K562 (cell line): ENCODE measurements at regions not wholly inside any gene's neighbourhood (a gene's known extent, or its start where the extent isn't known, plus 50 kb on each side); places are given as distances from the start of the nearest gene placed in this dataset.

ENCODE experiments used
- ATAC-seq: fragments of 200-7000 bp; cut with Tn5 transposase; 3 replicates; pipeline ENCODE4 v1.9.1; 2020; ENCODE audit warnings: moderate library complexity
- BruUV-seq: library from RNA; stranded (reverse); fragments of 400-500 nt; replicated peaks from 2 replicates; lab custom pipeline; 2021; lab: Mats Ljungman, UMichigan
- CTCF ChIA-PET: fragments of 300-600 bp; formaldehyde crosslinking; extraction: SDS; loops from one replicate; lab custom pipeline; 2021; ENCODE audit warnings: low intra/inter-chr PET ratio; lab: Yijun Ruan, JAX
- POLR2A ChIA-PET: fragments of 300-600, 350-650 bp; sonication (Branson Sonifier 250); formaldehyde crosslinking; extraction: SDS; loops from one replicate; lab custom pipeline; 2021; ENCODE audit warnings: antibody characterized with exemption, inconsistent platforms; lab: Yijun Ruan, JAX
- DNase-seq, 4 experiments: peaks; one replicate each; pipeline versions ENCODE4 v3.0.0 to v3.0.0-alpha.2; 2011 to 2018; ENCODE audit warnings: low spot score in 3 of 4, mixed read lengths in 3 of 4; ENCODE audit errors: extremely low read depth in 1 of 4
- FAIRE-seq: peaks from 2 replicates; lab custom pipeline; 2011; peaks lifted over from hg19 to GRCh38; lab: Jason Lieb, UNC
- H2AFZ ChIP-seq: 2 replicates; pipeline ENCODE4 v1.6.0; 2011; ENCODE audit warnings: low read depth, low read length, control low read depth, inconsistent platforms
- H3K27ac ChIP-seq: fragments of 200-600 bp; 3 replicates; pipeline ENCODE4 v1.8.0; 2011; ENCODE audit warnings: low read depth, mild to moderate bottlenecking, control low read depth, inconsistent platforms, low read length, moderate library complexity, mixed read lengths; ENCODE audit errors: extremely low read depth
- H3K27me3 ChIP-seq, 2 experiments: fragments of 300-600 bp in 1 of 2; 2 replicates in 1 of 2; 3 replicates in 1 of 2; pipeline versions ENCODE4 v1.6.0 to v1.8.0; 2011; ENCODE audit warnings: inconsistent platforms in 2 of 2, low read length in 2 of 2, mild to moderate bottlenecking in 1 of 2, mixed read lengths in 1 of 2, moderate library complexity in 1 of 2; ENCODE audit not compliant: control insufficient read depth in 2 of 2, insufficient read depth in 2 of 2
- H3K36me3 ChIP-seq: fragments of 300-600 bp; 3 replicates; pipeline ENCODE4 v1.8.0; 2011; ENCODE audit warnings: mild to moderate bottlenecking, low read length, inconsistent platforms; ENCODE audit not compliant: control insufficient read depth, insufficient read depth
- H3K4me1 ChIP-seq, 2 experiments: fragments of 200-600 bp in 1 of 2; replicated peaks in 1 of 2; 2 replicates in 1 of 2; 3 replicates in 1 of 2; pipeline versions ENCODE4 v1.5.1 to v1.8.0; 2011; ENCODE audit warnings: inconsistent platforms in 2 of 2, low read length in 2 of 2, mild to moderate bottlenecking in 1 of 2, mixed read lengths in 1 of 2, moderate library complexity in 1 of 2; ENCODE audit not compliant: control insufficient read depth in 2 of 2, insufficient read depth in 2 of 2
- H3K4me2 ChIP-seq: 2 replicates; pipeline ENCODE4 v1.6.1; 2011; ENCODE audit warnings: low read length, control low read depth, inconsistent platforms, mixed read lengths; ENCODE audit not compliant: insufficient read depth
- H3K4me3 ChIP-seq: fragments of 200-600 bp; sonication (generic), shearing (Covaris generic); 2 replicates; pipeline ENCODE4 v1.5.1; 2016; ENCODE audit warnings: control low read depth, inconsistent platforms
- H3K79me2 ChIP-seq: fragments of 200-600 bp; 3 replicates; pipeline ENCODE4 v1.8.0; 2011; ENCODE audit warnings: low read length, inconsistent platforms; ENCODE audit not compliant: control insufficient read depth, insufficient read depth
- H3K9ac ChIP-seq, 2 experiments: 2 replicates each; pipeline versions ENCODE4 v1.6.0 to v1.6.1; 2011; ENCODE audit warnings: low read depth in 2 of 2, low read length in 2 of 2, control low read depth in 1 of 2, inconsistent platforms in 1 of 2, mild to moderate bottlenecking in 1 of 2, mixed read lengths in 1 of 2; ENCODE audit not compliant: insufficient read depth in 1 of 2
- H3K9me1 ChIP-seq: one replicate; pipeline ENCODE4 v1.6.0; 2011; ENCODE audit warnings: inconsistent platforms, mild to moderate bottlenecking, low read length, moderate library complexity; ENCODE audit not compliant: control insufficient read depth, insufficient read depth
- H3K9me3 ChIP-seq: replicated peaks from 2 replicates; pipeline ENCODE4 v1.5.1; 2011; ENCODE audit warnings: low read depth, low read length, inconsistent platforms; ENCODE audit not compliant: control insufficient read depth, insufficient read depth
- H4K20me1 ChIP-seq: replicated peaks from 2 replicates; pipeline ENCODE4 v1.6.1; 2011; ENCODE audit warnings: low read length, inconsistent platforms, mixed read lengths; ENCODE audit not compliant: control insufficient read depth, insufficient read depth
- CTBP1 ChIP-seq: fragments of 450-650 bp; IDR thresholded peaks from 2 replicates; pipeline ENCODE4 v1.6.1; 2016; ENCODE audit warnings: borderline replicate concordance
- ESRRB ChIP-seq: fragments of 250-450 bp; sonication (Bioruptor Pico); IDR thresholded peaks from 2 replicates; pipeline ENCODE4 v1.5.0; 2020; ENCODE audit warnings: mild to moderate bottlenecking, moderate library complexity, borderline replicate concordance
- FUS ChIP-seq: fragments of 200-400 bp; formaldehyde crosslinking; optimal IDR thresholded peaks from 2 replicates; pipeline ENCODE3; 2017; ENCODE audit warnings: low read depth, low read length
- HIVEP1 ChIP-seq: fragments of 250-450 bp; sonication (Bioruptor Pico); IDR thresholded peaks from 2 replicates; pipeline ENCODE4 v1.4.0; 2020; ENCODE audit warnings: mild to moderate bottlenecking
- MBD1 ChIP-seq: fragments of 250-450 bp; sonication (Bioruptor Pico); IDR thresholded peaks from 2 replicates; pipeline ENCODE4 v1.8.0; 2022; ENCODE audit warnings: inconsistent platforms
- PHB ChIP-seq: fragments of 250-450 bp; sonication (Bioruptor Pico); IDR thresholded peaks from 2 replicates; pipeline ENCODE4 v1.5.0; 2021
- RFX1 ChIP-seq: fragments of 450-650 bp; IDR thresholded peaks from 2 replicates; pipeline ENCODE4 v1.6.1; 2016; ENCODE audit warnings: mild to moderate bottlenecking, moderate library complexity
- SIX5 ChIP-seq, 2 experiments: IDR thresholded peaks; 2 replicates each; pipeline ENCODE4 v1.6.1; 2011; ENCODE audit warnings: low read length in 2 of 2, borderline replicate concordance in 1 of 2, low read depth in 1 of 2, mild to moderate bottlenecking in 1 of 2, moderate library complexity in 1 of 2; ENCODE audit not compliant: insufficient read depth in 1 of 2
- ZBTB5 ChIP-seq: fragments of 450-650 bp; IDR thresholded peaks from 2 replicates; pipeline ENCODE4 v1.6.1; 2017; ENCODE audit warnings: antibody characterized with exemption
- ZC3H4 ChIP-seq: sonication (generic); formaldehyde crosslinking; IDR thresholded peaks from 2 replicates; pipeline ENCODE4 v1.9.0; 2021; ENCODE audit warnings: missing genetic modification reagents, borderline replicate concordance
- ZNF583 ChIP-seq: fragments of 250-450 bp; sonication (Bioruptor Pico); IDR thresholded peaks from 2 replicates; pipeline ENCODE4 v1.4.0; 2020
- ZNF79 ChIP-seq: fragments of 250-450 bp; sonication (Bioruptor Pico); IDR thresholded peaks from 2 replicates; pipeline ENCODE4 v1.4.0; 2020; ENCODE audit warnings: low read depth, mild to moderate bottlenecking, moderate library complexity
- in situ Hi-C: fragments of 300-500 bp; cut with MboI; formaldehyde crosslinking; loops from 4 replicates; pipeline ENCODE4 v1.15.0; 2018; ENCODE audit warnings: inconsistent platforms, mixed read lengths
- intact Hi-C: fragments of 100-400 bp; cut with micrococcal nuclease; formaldehyde crosslinking; loops from 2 replicates; pipeline ENCODE4 v1.14.2; 2022

GRCh38 chr6:48541649-48542048 lies 430.7 kb upstream of the PTCHD4 start:
- Histone ChIP-seq H3K4me1 (no peaks in the 10 kb centered on the region), H3K9me1 (no peaks in the 10 kb centered on the region), H3K36me3 (no peaks in the 10 kb centered on the region), H3K9ac (no peak overlapping the region), H3K27ac (no peak overlapping the region), H2AFZ (no peak overlapping the region), H3K9me3 (no peaks in the 10 kb centered on the region; the same call in 1 of the 2 replicates), H3K79me2 (no peaks in the 10 kb centered on the region), H4K20me1 (no peaks in the 10 kb centered on the region), H3K4me2 (no peak overlapping the region), H3K4me3 (no peak overlapping the region), H3K27me3 (no peaks in the 10 kb centered on the region)
- intact Hi-C loops = no loop called here
- ChIA-PET POLR2A (no interaction called here), CTCF (no interaction called here)
- no TSS peak for BruUV-seq
- DNase-seq (no peak), FAIRE-seq (no peak), ATAC-seq (no peak)
- TF ChIP-seq ZC3H4 = no peak
- TF ChIP-seq FUS = no peak
- no peak for TF ChIP-seq SIX5 (IDR thresholded peaks at IDR 0.05; ENCODE audit: borderline replicate concordance in 1 of 2, insufficient read depth in 1 of 2, low read depth in 1 of 2, low read length in 2 of 2)
- no peak for TF ChIP-seq MBD1 (CRISPR knock-in tag)
- TF ChIP-seq ZNF583 = no peak
- no peak for TF ChIP-seq HIVEP1 (CRISPR knock-in tag)
- no peak for TF ChIP-seq ESRRB
- no peak for TF ChIP-seq CTBP1
- no peak for TF ChIP-seq RFX1
- TF ChIP-seq ZNF79 (CRISPR knock-in tag) = no peak
- TF ChIP-seq ZBTB5 = no peak
- no peak for TF ChIP-seq PHB (CRISPR knock-in tag)
- in situ Hi-C loops = no loop called here
